NCI-H128 (cell line): ENCODE measurements at regions not wholly inside any gene's neighbourhood (a gene's known extent, or its start where the extent isn't known, plus 50 kb on each side); places are given as distances from the start of the nearest gene placed in this dataset.
"Not testable (repeated sequence)": the region's sequence is repeated elsewhere in the genome, so short reads cannot be mapped to it uniquely, and the experiment has no call there.

Source experiments
- DNase-seq: peaks from one replicate; lab custom pipeline; 2025; ENCODE audit not compliant: unreplicated experiment; lab: John Stamatoyannopoulos, UW

GRCh38 chr2:215863687-215864086 is 149.7 kb downstream of the MREG start:
- no peak for DNase-seq

DNA sequence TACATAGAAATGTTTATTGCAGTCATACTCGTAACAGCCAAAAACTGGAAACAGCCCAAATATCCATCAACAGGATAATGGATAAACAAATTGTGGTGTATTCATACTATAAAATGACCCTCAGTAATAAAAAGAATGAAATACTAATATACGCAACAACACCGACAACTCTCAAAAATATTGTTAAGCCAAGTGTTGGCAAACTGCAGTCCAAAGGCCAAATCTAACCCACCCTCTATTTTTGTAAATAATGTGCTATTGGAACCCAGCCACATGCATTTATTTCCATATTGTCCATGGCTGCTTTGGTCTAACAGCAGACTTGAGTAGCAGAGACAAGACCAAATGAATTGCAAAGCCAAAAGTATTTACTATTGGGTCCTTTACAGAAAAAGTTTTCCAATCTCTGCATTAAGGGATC is 151.0 kb downstream of the MREG start:
- no peak for DNase-seq

- no peak for DNase-seq
Observed at GRCh38 chr2:215861607-215862350, 151.6 kb downstream of the MREG start.

DNA sequence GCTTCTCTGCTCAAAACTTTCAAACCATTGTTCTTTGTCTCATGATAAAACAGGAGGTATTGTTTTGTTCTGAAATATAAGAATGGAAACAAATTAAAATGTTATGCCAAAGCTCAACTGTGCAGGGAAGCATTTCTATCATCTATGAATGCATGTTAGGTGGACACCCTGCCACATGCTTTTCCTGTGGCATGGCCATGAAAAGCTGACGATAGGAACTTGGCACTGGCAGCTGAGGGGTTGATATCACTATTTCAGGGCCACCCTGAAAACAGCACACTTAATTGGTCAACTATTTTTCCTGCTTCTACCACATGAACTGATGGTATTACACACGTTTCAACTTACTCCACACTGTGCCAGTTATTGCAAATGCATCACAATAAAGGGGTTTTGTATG is 157.3 kb downstream of the MREG start:
- DNase-seq, result no peak

DNA sequence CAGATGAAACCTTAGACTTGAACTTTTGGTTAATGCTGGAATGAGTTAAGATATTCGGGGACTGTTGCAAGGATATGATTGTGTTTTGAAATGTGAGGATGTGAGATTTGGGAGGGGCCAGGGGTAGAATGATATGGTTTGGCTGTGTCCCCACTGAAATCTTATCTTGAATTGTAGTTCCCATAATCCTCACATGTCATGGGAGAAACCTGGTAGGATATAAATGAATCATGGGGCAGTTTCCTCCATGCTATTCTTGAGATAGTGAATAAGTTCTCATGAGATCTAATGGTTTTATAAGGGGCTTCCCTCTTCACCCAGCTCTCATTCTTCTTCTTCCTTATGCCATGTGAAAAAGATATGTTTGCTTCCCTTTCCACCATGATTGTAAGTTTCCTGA is 158.0 kb downstream of the MREG start:
- DNase-seq, result not testable (repeated sequence)

DNA sequence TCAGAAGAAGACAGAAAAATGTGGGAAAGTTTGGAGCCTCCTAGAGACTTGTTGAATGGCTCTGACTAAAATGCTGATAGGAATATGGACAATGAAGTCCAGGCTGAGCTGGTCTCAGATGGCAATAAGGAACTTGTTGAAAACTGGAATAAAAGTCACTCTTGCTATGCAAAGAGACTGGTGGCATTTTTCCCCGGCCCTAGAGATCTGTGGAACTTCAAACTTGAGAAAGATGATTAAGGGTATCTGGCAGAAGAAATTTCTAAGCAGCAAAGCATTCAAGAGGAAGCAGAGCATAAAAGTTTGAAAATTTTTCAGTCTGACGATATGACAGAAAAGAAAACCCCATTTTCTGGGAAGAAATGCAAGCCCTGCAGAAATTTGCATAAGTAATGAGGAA is 159.3 kb downstream of the MREG start:
- no peak for DNase-seq

GRCh38 chr2:215851696-215852095 is 161.7 kb downstream of the MREG start:
- no peak for DNase-seq

- no peak for DNase-seq
Observed at GRCh38 chr2:215851082-215851481, 162.3 kb downstream of the MREG start.

- no peak for DNase-seq
Observed at GRCh38 chr2:215850380-215850779, 163.0 kb downstream of the MREG start.

GRCh38 chr2:215849771-215850170 is 163.6 kb downstream of the MREG start:
- no peak for DNase-seq

- no peak for DNase-seq
Observed at GRCh38 chr2:215848698-215849097, 164.7 kb downstream of the MREG start.

- DNase-seq, result no peak
Observed at GRCh38 chr2:215848146-215848545, 165.2 kb downstream of the MREG start.

DNA sequence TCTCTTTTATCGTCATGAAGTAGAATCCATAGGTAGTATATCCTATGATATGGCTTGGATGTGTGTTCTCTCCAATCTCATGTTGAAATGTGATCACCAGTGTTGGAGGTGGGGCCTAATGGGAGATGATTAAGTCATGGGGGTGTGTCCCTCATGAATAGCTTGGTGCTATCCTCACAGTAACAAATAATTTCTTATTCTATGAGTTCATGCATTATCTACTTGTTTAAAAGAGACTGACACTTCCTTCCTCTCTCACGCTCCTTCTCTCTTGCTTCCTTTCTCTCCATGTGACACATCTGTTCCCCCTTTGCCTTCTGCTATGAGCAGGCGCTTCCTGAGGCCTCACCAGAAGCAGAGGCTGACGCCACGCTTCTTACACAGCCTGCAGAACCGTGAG is 165.6 kb downstream of the MREG start:
- DNase-seq, result no peak

DNA sequence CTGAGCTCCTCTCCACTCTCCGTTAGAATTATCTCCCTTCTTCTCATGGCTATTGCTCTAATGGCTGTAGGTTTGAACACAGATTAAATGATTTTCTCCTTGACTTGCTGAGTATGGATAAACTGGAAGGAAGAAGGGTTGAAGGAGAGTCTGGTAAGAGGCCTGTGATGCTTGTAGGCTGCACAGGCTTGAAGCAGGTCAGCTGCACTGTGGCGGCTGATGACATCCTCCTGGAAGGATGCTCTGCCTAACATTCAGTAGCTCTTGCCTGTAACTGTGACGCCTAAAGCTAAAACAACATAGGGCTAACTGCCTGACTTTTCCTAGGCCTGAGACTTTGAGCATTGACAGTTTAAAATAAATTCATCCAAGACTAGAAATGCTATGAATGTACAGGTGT is 166.3 kb downstream of the MREG start:
- DNase-seq, result no peak

GRCh38 chr2:215845839-215846586 is 167.3 kb downstream of the MREG start:
- no peak for DNase-seq

- DNase-seq, result no peak
Observed at GRCh38 chr2:215843579-215843978, 169.8 kb downstream of the MREG start.

GRCh38 chr2:215841175-215841816 is 172.1 kb downstream of the MREG start:
- no peak for DNase-seq

DNA sequence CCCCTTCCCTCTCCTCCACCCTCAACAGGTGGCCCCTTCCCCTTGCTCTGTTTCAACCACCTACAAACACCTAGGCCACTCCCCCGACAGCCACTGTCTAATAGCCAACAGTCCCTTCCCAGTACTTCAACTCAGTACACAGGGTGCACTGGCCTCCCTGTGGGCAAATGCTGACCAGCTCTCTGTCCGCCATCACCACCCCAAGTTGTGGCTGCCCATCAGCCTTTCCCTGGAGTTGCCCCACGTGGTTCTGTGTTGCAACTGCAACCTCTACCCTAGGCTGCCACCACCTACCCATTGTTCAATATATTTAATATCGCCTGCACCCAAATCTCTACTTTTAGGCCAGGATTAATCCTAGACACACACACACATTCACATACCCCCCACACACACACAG is 173.5 kb downstream of the MREG start:
- DNase-seq, result no peak

DNA sequence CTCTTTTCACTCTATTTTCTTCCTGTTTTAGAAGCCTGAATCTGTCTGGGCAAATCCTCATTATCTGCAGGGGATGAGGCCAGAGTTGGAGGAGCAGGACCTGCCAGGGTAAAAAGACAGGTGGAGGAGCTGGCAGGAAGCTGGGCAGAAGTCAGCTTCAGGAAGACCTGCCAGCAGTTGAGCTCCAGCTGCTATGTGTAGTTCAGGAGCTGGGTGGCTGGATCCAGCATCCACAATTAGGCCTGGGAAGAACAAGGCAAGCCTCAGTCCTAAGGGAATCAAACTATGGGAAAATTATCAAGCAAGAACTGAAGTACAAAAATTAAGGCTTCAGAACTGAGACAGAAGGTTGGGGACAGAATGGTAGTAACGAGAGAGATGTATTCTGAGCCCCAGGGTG is 174.0 kb downstream of the MREG start:
- DNase-seq, result no peak

DNA sequence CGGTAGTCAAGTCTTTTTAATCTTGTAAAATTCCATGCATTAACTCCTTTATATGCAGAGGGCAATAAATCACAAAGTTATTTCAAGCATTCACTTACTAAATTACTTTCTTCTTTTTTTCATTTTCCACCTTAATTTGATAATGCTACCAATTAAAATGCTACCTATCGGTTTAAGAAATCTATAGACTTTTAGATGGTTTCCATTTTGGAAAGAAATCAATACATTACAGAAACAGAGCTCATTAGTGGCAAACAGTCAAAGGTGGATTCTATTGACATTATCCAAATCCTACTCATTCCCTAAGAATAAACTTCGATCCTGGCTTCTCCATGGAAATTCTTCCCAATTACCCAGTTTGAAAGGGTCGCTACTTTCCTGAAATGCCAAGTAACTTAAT is 176.5 kb downstream of the MREG start:
- DNase-seq, result no peak

DNA sequence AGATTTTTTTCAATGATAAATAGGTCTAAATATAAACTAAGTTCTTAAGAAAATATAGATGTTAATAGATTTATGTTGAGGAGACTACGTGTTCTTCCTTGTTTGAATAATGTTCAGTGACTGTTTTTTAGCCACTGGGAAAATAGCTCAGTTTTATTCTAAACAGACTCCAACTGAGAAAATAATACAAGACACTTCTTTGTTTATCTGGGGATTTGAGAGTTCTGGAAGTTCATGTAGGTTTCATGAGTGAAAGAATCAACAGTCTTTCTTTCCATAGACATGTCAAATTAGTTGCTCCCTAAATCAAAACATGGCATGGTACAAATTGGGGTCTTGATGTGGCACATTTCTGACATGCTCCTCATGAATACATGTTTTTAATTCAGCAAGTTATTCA is 177.7 kb downstream of the MREG start:
- no peak for DNase-seq

- DNase-seq, result no peak
Observed at GRCh38 chr2:215835231-215835630, 178.1 kb downstream of the MREG start.
